ENCODE measurements at regions not wholly inside any gene's neighbourhood (a gene's known extent, or its start where the extent isn't known, plus 50 kb on each side); places are given as distances from the start of the nearest gene placed in this dataset.

DNA sequence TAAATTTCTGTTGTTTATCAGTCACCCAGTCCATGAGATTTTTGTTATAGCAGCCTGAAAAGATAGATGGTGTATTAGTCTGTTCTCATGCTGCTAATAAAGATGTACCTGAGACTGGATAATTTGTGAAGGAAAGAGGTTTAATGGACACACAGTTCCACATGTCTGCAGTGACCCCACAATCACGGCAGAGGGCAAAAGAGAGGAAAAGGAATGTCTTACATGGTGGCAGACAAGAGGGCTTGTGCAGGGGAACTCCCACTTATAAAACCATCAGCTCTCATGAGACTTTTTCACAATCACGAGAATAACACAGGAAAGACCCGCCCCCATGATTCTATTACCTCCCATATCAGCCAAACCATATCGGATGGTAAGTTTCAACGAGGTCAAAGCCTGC is 309.2 kb downstream of the LIG4 start:
- DNase-seq: no peak

DNA sequence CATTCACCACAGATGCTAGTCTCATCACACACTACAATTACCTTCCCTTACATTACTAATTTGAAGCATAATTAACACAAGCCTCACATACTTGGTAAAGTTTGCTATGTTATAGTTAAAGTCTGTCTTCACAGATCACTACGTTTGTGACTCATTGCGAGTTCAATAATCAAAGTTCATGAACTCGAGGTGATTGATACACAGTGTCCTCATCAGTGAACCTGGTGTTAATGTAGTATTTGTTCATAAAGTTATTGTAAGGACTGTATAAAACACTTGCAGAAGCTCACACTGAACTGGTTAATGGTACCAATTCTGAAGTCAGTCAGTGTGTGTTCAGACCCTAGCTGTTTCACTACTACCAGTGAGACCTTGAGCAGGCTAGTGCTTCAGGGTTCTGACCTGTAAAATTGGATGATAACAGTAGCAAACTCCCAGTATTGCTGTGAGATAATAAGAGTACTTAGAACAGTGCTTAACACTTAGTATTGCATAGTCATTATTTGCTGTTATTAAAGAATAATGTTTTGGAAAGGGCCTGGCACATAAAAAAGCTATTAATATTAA is 313.3 kb downstream of the LIG4 start:
- DNase-seq: no peak

DNA sequence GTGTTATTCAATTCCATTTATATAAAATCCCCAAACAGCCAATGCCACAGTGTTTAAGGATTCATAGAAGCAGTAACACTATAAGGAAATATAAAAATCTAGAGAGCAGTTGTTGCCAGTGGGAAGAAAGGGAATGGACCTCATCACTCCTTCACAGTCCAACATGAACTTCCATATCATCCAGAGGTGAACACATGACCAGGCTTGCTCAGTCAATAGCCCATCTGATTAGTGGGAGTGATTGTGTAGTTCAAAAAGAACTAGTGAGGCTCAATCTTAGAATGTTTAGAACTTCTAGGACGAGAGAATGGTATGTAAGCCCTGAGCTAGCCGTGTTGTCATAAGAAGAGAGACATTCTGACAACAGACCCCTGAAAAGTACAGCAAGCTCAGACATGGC is 314.1 kb downstream of the LIG4 start:
- DNase-seq: no peak

DNA sequence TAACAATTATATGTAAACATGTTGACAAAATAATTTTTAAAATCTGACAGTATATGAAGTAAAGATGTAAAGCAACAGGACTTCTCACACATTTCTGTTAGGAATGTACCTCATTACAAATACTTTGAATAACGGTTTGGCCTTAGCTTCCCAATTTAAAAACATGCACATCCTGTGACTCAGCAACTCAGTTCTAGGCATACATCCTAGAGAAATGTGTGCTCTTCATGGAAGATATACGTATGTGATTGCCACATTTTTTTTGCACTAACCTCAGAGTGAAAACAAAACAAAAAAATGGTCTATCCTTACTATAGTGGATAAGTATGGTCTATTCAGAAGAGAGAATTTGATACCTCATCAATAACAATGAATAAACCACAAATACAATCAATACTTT is 314.6 kb downstream of the LIG4 start:
- DNase-seq: no peak

DNA sequence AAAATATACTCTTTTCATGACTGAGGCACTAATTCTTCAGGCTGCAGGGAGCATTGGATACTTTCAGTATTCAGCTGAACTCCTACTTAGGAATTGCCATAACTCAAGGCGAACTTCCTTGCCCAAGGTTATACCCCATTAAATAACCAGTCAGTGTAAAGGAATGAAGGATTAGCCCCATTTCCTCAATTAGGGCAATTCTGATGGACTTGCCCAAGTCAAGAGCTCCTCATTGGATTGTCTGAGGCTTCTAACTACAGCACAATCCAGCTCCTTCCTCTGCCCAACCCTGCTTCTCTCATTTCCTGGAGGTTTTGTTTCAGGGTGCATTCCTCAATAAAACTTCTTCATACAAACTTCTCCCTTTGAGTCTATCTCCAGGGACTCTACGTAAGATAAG is 329.2 kb downstream of the LIG4 start:
- no peak for DNase-seq

DNA sequence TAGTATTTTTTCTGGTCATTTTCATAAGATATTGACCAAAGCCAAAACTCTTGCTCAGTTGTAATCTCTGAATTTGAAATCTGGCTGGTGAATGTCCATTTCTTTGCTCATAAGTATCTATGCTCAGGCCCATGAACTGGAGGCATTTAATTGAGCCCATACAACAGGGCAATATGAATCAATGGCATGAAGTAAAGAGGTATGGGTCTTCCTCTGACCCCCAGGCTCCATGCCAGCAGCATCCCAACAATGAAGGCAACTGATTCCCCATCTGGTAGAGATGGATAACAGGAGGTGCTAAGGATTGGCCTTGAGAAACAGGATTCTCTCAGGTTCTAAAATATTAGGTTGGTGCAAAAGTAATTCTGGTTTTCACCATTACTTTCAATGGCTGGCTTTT is 330.8 kb downstream of the LIG4 start:
- DNase-seq: no peak

DNA sequence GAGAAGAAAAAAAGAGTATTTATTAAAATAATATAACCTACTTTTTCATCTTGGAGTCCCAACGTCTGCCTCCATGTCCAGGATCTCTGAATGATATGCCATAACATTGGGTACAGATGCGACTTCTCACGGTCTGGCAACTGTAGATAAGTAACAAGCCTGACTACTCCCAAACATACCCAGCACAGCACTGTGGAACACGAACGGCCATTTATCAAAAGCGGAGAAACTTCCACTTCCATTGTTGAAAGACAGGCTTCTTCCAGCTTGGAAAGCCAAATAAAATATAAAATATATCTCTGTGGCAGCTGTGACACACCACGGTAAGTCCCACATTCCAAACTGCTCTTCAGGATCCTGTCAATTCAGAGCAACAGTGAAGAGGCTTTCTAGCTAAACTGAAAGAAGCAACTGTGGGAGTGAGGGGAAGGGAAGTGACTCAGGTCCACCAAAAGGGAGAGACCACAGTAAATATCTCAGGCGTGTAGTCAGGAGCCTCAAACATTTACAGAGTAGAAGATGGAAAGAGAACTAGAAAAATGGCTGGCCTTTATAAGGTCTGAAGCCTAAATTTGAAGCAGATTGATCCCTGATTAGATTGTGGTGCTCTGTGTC is 331.7 kb downstream of the LIG4 start:
- DNase-seq: no peak

DNA sequence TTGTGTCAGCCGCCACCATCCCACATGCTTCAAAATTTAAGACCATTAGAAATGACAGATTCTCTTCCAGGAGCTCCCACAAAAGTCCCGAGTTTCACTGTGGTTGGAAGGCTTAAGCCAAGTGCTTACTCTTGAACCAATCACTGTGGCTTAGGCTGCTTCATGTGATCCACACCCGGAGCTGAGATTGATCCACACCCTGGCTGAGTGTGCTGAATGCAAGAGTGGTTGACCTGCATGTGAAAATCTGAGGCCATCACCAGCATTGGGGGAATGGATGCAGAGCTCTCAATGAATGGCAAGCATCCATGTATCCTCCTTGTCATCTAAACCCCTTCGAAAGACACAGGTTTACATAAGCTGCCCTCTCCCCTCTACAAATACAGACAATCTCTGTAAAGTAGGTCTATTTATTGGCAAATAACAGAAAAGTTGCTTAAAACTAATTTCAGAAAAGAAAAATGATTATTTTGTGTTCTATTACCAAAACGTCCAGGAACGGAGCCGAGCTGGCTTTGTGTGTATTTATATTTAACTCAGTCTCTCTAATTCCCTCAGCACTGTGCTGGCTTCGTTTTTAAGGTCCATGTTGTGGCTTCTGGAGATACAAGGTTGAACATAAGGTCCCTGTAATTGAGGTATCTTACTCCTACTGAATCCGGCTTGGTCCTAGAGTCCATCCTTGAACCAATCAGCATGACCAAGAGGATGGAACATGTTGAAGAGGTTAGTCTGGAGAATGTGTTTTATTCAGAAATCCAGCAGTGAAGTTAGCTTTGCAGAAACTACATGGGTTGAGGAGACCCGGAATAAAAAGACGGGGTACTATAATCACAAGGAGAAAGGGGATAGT is 332.4 kb downstream of the LIG4 start:
- no peak for DNase-seq

DNA sequence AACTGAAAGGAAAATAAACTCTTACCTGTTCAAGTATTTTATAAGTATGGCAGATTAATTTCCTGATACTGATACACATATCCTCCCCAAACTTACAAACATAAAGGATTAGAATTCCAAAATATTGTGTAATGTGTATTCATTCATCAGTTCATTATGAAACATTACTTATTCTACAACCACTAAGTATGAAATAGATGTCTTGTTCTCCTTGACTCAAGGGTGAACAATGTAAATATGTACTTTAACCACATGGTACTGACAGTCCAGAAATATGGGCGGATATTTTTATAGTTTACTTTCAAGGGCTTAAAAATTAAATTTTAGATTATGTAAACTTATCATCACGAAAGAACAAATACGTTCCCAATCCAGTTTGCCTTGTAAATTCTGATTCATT is 334.0 kb downstream of the LIG4 start:
- DNase-seq: no peak

DNA sequence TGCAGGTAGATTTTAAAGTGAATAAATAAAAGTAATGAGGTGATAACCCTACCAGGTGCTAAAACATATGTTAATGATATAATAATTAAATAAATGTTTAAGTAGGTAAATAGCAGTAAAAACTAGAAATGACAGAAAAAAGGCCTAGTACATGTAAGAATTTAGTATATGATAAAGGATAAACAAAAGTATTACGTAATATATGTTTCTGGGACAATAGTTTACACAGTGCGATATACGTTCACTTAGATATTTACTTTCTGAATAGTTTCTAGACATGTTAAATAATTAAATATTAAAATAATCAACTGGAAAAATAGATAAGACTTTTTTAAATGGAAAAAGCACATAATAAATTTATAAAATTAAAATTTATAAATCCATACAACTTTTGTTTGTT is 340.9 kb downstream of the LIG4 start:
- DNase-seq: no peak

DNA sequence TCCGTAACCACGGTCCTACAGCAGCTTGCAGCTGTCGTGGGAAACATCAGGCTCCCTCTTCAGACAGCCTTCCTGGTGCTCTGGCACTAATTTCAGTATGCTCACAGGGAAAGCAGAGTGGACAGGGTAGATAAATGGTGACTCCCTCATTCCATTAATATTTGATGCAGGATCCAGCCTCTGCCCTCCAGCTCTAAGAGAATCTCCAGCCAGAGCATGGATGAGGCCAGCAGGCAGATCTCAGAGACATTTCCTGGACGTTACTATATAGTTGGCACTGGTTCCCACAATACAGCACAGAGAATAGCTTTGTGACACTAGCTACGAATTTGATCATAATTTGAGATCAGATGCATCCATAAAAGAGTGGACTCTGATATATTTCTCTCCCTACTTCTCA is 341.4 kb downstream of the LIG4 start:
- no peak for DNase-seq

DNA sequence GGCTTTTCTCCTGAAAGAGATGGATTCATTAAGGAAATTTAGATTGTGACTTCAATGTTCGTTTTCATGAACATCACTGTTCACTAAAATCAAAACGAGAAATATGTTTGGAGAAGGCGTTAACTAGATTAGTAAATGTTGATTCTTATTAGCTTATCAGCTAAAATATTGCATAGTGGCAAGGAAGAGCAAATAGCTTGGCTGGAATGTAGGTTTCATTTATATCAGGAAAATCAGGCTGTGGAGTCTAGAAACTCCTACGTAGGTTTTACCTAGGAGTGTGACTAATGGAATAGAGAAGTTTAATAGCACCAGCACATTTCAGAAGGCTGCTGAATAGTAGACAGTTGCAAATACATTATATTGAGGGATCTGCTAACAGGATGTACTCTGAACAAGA is 344.9 kb downstream of the LIG4 start:
- DNase-seq: no peak

DNA sequence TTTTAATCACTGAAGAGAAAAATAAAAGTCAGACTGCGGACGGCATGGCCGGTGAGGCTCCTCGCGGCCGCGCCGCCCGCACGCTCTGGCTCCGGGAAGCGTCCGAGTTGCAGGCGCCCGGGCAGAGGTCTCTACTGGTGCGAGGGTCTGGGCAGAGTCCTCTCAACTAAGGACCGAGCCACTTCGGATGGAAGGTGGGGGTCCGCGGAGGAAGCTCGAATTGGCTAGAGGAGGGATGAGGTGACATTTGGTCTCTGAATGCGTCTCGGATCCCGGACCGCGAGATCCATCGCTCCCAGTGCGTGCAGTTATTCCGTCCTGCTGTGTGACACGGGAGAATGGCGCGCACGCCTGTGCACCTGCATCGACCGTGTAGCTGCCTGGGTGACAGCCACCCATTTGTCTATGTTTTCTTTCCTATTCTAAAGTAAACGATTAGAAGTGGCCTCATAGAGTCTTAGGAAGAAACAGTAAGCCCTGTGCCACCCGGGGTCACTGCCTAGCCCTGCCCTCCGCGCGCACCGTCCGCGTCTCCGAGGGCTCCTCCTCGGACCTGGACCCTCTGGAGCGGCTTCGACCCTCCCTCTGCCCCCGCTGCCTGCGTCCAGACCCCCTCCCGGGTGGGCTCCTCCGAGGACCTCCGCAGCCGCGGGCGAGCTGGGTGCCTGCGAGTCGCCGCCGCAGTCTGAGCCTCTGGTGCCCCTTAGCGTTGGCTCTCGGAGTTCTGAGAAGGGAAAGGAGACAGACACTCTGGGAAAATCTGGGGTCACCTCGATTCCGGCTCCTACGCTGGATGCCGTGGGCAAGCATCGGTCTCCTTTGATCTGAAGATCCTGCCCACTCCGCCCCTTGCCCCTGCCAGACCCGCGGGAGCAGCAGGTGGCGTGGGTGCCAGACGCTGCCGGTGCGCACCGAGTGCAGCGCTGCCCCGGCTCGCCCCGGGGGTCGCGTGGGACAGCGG is 347.4 kb downstream of the LIG4 start:
- peak; percentile 53 for DNase-seq

DNA sequence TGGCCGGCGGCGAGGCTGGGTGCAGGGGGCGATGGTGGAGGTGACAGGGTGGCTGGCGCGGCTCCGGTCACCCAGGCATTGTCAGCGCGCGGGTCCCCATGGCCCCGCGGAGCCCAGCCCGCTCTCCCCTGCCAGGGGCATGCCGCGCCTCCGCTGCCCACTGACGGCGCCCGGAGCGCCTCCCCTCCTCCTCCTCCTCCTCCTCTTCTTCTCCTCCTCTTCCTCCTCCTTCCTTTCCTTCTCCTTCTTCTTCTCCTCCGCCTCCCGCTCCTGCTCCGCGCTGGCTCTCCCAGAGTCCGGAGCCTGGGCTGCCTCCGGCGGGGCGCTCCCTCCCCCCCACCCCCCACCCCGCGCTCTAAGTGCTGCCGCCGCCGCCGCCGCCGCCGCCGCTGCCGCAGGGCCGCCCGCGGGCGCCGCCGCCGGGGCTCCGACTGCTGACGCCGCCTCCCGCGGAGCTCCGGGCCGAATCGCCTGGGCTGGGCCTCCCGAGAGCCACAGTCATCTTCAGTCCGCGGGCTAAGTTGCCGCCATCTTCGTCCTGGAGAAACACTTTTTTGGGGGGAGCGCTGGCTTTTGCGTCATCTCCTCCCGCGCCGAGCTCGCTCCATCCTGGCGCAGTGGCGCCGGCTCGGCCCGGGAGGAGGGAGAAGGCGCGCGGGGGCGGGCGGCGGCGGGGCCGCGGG is 348.3 kb downstream of the LIG4 start:
- peak; percentile 15 for DNase-seq

DNA sequence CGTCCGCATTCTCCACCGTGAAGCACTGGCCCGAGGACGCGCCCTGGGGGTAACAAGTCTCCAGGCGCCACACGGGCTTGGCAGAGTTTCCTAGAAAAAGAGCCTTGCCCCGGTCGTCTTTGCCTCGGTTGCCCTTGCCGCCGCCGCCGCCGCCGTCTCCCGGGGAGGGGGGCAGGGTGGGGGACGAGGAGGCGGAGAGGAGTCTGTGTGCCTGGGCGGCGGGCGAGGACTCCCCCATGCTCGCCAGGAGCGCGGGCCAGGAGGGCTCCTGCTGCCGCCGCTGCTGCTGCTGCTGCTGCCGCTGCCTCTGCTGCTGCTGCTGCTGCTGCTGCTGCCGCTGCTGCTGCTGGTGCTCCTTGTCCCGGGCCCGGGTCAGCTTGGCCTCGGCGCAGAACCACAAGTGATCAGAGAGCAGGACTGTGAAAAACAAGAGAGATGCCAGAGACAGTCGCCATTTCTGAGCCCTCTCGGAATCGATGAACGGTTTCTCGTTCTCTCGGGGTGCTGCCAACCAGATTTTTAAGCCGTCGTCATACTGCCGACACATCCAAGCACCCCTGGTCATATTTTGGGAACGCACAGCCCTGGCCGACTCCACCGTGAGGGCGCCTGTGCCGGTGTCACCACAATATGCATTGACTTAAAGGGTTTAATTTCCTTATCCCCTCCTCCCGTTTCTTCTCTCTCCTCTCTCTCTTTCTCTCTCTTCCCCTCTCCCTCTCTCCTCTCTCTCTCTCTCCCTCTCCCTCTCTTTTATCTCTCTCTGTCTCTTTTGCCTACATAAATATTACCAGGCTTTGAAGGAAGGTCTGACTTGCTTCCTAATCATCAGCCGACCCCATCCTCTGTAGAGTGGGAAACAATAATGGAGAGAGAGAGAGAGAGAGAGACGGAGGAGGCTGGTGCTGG is 349.1 kb downstream of the LIG4 start:
- DNase-seq: no peak

DNA sequence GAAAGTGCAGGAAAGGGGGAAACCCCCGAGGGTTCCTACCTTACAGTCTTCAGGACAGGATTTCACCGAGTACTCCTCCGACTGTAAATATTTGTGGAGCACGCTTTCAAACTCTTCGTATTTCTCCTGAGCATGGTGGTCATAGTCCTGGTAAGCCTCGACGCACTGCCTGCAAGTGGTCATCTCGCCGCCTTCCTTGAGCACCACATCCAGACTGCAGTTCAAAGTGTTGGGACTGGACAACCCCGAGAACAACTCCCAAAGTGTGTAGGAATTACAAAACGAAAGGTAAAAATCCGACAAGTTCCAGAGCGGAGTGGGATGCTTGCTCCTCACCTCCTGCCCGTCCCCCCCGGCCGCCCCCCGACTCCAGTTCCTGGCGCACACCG is 349.7 kb downstream of the LIG4 start:
- DNase-seq: no peak

DNA sequence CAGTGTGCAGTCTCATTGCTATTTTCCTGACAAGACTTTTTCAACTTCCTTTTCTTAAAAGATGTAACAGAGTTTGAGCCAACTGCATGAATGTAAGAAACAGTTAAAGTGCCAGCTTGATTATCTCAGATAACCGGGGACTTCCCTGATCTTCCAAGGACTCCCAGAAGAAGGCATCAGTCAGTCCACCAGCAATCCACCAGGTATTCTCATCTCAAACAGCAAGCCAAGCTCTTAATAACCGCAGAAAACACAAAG is 350.1 kb downstream of the LIG4 start:
- DNase-seq: no peak

DNA sequence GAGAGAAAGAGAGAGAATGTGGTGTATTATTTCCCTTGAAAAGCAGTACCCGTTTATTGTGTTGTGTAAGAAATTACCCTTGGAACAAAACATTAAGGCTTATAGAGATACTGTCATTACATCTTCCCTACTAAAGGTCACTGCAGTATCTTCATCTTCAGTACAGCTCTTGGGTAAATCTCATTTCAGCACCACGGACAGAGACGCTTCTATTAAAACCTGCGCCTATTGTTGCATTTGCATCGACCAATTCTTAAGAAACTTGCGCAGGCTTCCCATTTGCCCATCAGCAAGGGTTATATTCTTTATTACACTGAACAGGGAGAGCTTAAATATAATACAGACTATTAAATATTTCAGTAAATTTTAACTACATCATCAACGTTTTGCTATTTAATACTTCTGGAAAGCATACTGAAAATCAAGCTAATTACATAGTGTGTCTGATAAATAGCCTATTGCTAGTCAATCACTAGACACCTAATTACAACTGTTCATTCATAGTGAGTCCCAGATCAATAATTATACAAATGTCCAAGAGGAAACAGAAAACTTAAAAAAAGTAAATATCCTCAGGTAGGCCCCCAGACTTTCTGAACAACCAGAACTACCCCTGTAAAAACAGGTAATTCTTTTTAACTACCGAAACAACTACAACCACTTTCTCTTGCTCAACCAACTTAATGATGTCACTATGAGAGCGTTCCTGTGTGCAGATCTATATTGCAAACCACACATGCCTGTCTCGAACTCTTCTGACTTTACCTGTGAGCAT is 350.6 kb downstream of the LIG4 start:
- DNase-seq: no peak

DNA sequence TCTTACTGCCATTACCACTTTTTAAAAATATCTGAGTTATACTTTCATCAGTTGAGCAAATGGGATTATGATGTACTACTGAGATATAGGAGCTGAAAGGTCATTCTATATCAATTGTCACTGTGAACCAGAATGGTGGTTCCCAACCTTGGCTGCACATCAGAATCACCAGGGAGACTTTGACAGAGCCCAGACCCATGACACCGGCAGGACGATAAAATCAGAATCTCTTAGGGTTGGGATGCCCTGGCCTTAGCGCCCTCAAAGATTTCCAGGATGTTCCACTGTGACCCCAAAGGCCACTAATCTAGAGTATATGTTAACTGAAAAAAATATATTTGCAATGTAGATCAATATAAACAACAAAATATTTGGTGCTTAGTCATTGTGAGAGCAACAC is 355.1 kb downstream of the LIG4 start:
- DNase-seq: no peak

DNA sequence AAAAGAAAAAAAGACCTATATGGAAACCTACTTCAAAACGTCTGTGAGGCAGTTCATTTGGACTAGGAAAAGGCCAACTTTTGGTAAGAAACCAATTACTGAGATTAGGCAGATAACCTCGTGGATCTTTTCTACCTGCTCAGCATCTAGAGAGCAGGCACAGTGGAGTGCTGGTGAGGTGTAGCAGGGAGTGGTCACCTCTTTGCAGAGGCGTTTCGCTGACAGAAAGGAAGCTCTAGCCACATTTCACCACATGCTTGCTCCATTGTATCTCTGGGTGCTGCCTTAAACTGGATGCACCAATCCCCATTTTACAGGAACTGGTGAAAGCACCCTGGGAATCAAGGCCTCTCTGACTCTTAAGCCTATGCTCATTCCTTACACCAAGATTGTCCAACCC is 360.5 kb downstream of the LIG4 start:
- no peak for DNase-seq

DNA sequence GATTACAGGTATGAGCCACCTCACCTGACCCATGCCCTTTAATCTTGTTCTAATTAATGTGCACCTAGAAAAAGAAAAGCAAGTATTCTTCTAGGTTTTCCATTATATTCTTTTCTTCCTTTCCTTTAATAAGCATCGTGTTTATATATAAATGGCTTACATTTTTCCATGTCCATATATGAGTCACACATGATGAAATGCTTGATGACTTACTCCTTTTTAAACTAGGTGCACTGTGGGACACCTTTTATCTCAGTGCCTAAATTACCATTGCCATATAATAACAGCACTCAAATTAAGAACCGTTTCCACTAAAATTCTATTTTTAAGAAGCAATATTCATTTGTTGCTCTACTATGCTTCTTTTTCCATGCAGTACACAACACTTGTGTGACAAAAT is 363.3 kb downstream of the LIG4 start:
- DNase-seq: no peak

All from NCI-H2107 (cell line).